H1 (cell line): ENCODE measurements at regions not wholly inside any gene's neighbourhood (a gene's known extent, or its start where the extent isn't known, plus 50 kb on each side); places are given as distances from the start of the nearest gene placed in this dataset.

ENCODE experiments used
- CTCF ChIA-PET: fragments of 300-600 bp; sonication (Branson Sonifier 250); formaldehyde crosslinking; loops from one replicate; lab custom pipeline; 2021; ENCODE audit not compliant: partially characterized antibody; lab: Charles Lee
- POLR2A ChIA-PET: fragments of 300-600 bp; sonication (Branson Sonifier 250); formaldehyde crosslinking; loops from one replicate; lab custom pipeline; 2021; ENCODE audit warnings: inconsistent platforms; ENCODE audit not compliant: partially characterized antibody; lab: Charles Lee
- DNase-seq, 2 experiments: peaks; one replicate each; pipeline versions ENCODE4 v3.0.0 to v3.0.0-alpha.2; 2010 to 2022; ENCODE audit warnings: low spot score in 2 of 2, low read depth in 1 of 2, mixed read lengths in 1 of 2
- FAIRE-seq: peaks from 2 replicates; lab custom pipeline; 2011; peaks lifted over from hg19 to GRCh38; lab: Jason Lieb, UNC
- H2AFZ ChIP-seq: 2 replicates; pipeline ENCODE4 v1.8.1; 2012; ENCODE audit warnings: low read length, inconsistent platforms
- H2AK5ac ChIP-seq: 2 replicates; pipeline ENCODE4 v1.6.1; 2013; ENCODE audit warnings: low read depth, low read length
- H2BK120ac ChIP-seq: replicated peaks from 2 replicates; pipeline ENCODE3; 2013; ENCODE audit warnings: low read depth, low read length, inconsistent platforms
- H2BK12ac ChIP-seq: 2 replicates; pipeline ENCODE4 v1.6.1; 2013; ENCODE audit warnings: low read depth, low read length
- H2BK15ac ChIP-seq: 2 replicates; pipeline ENCODE4 v1.6.1; 2013; ENCODE audit warnings: low read length
- H2BK20ac ChIP-seq: 2 replicates; pipeline ENCODE4 v1.6.1; 2013; ENCODE audit warnings: low read length
- H2BK5ac ChIP-seq: 2 replicates; pipeline ENCODE4 v1.6.1; 2013; ENCODE audit warnings: low read depth, low read length
- H3K14ac ChIP-seq: 2 replicates; pipeline ENCODE4 v1.6.1; 2013; ENCODE audit warnings: inconsistent platforms; ENCODE audit not compliant: insufficient read length
- H3K18ac ChIP-seq: 2 replicates; pipeline ENCODE4 v1.6.1; 2013; ENCODE audit warnings: low read length; ENCODE audit errors: extremely low read depth
- H3K23ac ChIP-seq: 2 replicates; pipeline ENCODE4 v1.6.1; 2013; ENCODE audit warnings: inconsistent platforms; ENCODE audit not compliant: insufficient read length
- H3K23me2 ChIP-seq: 2 replicates; pipeline ENCODE4 v1.6.1; 2013; ENCODE audit warnings: low read depth, low read length
- H3K27ac ChIP-seq: 2 replicates; pipeline ENCODE4 v1.6.1; 2011; ENCODE audit warnings: low read depth, low read length, inconsistent platforms
- H3K27me3 ChIP-seq, 4 experiments: replicated peaks in 1 of 4; 1 replicate in 1 of 4; 2 replicates in 3 of 4; pipeline versions ENCODE4 v1.6.1 to v1.8.1; 2011 to 2013; ENCODE audit warnings: low read length in 3 of 4, mild to moderate bottlenecking in 3 of 4, inconsistent platforms in 2 of 4, mixed read lengths in 2 of 4, moderate library complexity in 1 of 4; ENCODE audit not compliant: control insufficient read depth in 3 of 4, insufficient read depth in 3 of 4; ENCODE audit errors: extremely low read depth in 1 of 4
- H3K36me3 ChIP-seq, 4 experiments: 2 replicates each; pipeline versions ENCODE4 v1.6.1 to v1.8.1; 2011 to 2013; ENCODE audit warnings: mild to moderate bottlenecking in 4 of 4, low read length in 3 of 4, moderate library complexity in 2 of 4, control low read depth in 1 of 4, inconsistent platforms in 1 of 4; ENCODE audit not compliant: insufficient read depth in 4 of 4, control insufficient read depth in 2 of 4
- H3K4ac ChIP-seq: replicated peaks from 2 replicates; pipeline ENCODE3; 2013; ENCODE audit warnings: low read length, low read depth, mixed read lengths, inconsistent platforms; ENCODE audit not compliant: insufficient read length
- H3K4me1 ChIP-seq, 4 experiments: replicated peaks in 1 of 4; 1 replicate in 1 of 4; 2 replicates in 3 of 4; pipeline versions ENCODE4 v1.6.1 to v1.8.1; 2011 to 2013; ENCODE audit warnings: low read length in 3 of 4, inconsistent platforms in 2 of 4, mixed read lengths in 1 of 4; ENCODE audit not compliant: insufficient read depth in 4 of 4, control insufficient read depth in 3 of 4
- H3K4me2 ChIP-seq, 2 experiments: 2 replicates each; pipeline versions ENCODE4 v1.6.1 to v1.8.1; 2011 to 2013; ENCODE audit warnings: low read depth in 2 of 2, low read length in 2 of 2, control low read depth in 1 of 2, inconsistent platforms in 1 of 2, mild to moderate bottlenecking in 1 of 2; ENCODE audit not compliant: insufficient read depth in 1 of 2
- H3K4me3 ChIP-seq, 4 experiments: fragments of 200-600, 300-600 bp in 1 of 4; sonication (generic), shearing (Covaris generic), sonication (Bioruptor Twin) in 1 of 4; 2 replicates each; pipeline versions ENCODE4 v1.5.1 to v1.8.1; 2011 to 2016; ENCODE audit warnings: low read length in 4 of 4, low read depth in 3 of 4, control low read depth in 2 of 4, inconsistent platforms in 2 of 4, mild to moderate bottlenecking in 2 of 4, mixed read lengths in 1 of 4, moderate library complexity in 1 of 4; ENCODE audit not compliant: insufficient read depth in 2 of 4; ENCODE audit errors: extremely low read depth in 1 of 4
- H3K56ac ChIP-seq: replicated peaks from 2 replicates; pipeline ENCODE3; 2013; ENCODE audit warnings: low read depth, mild to moderate bottlenecking, mixed read lengths, low read length, inconsistent platforms; ENCODE audit not compliant: insufficient read length
- H3K79me1 ChIP-seq: 2 replicates; pipeline ENCODE4 v1.6.1; 2013; ENCODE audit warnings: low read depth, low read length, control low read depth
- H3K79me2 ChIP-seq, 2 experiments: 2 replicates each; pipeline versions ENCODE4 v1.6.1 to v1.8.1; 2012 to 2013; ENCODE audit warnings: low read length in 2 of 2, mild to moderate bottlenecking in 2 of 2, inconsistent platforms in 1 of 2; ENCODE audit not compliant: insufficient read depth in 2 of 2, control insufficient read depth in 1 of 2
- H3K9ac ChIP-seq, 4 experiments: replicated peaks in 1 of 4; 1 replicate in 1 of 4; 2 replicates in 3 of 4; pipeline versions ENCODE4 v1.6.1 to v1.8.1; 2011 to 2013; ENCODE audit warnings: low read depth in 3 of 4, low read length in 3 of 4, control low read depth in 2 of 4, mild to moderate bottlenecking in 2 of 4, moderate library complexity in 2 of 4, inconsistent platforms in 1 of 4; ENCODE audit errors: extremely low read depth in 1 of 4
- H3K9me3 ChIP-seq, 2 experiments: 2 replicates each; pipeline versions ENCODE4 v1.6.1 to v1.8.1; 2012 to 2013; ENCODE audit warnings: mild to moderate bottlenecking in 2 of 2, moderate library complexity in 2 of 2, control low read depth in 1 of 2, inconsistent platforms in 1 of 2, low read depth in 1 of 2, low read length in 1 of 2, mixed read lengths in 1 of 2; ENCODE audit not compliant: insufficient read depth in 2 of 2
- H4K20me1 ChIP-seq, 2 experiments: replicated peaks in 1 of 2; 2 replicates each; pipeline versions ENCODE3 to v1.8.1; 2011 to 2013; ENCODE audit warnings: inconsistent platforms in 2 of 2, low read length in 2 of 2, mild to moderate bottlenecking in 1 of 2; ENCODE audit not compliant: insufficient read depth in 2 of 2, control insufficient read depth in 1 of 2
- H4K5ac ChIP-seq: 2 replicates; pipeline ENCODE4 v1.6.1; 2013; ENCODE audit warnings: low read length, low read depth, mixed read lengths, inconsistent platforms; ENCODE audit not compliant: insufficient read length
- H4K8ac ChIP-seq: 2 replicates; pipeline ENCODE4 v1.8.0; 2013; ENCODE audit warnings: mild to moderate bottlenecking, moderate library complexity, low read length, inconsistent platforms; ENCODE audit not compliant: insufficient read depth; ENCODE audit errors: extremely low read depth
- H4K91ac ChIP-seq: replicated peaks from 2 replicates; pipeline ENCODE3; 2013; ENCODE audit warnings: low read length, mixed read lengths, inconsistent platforms; ENCODE audit not compliant: insufficient read length
- BACH1 ChIP-seq: IDR thresholded peaks from 2 replicates; pipeline ENCODE4 v1.6.1; 2012; ENCODE audit warnings: low read length, improper control_type of control experiment
- CBX8 ChIP-seq: fragments of 300-800, 300-1000 bp; sonication (generic); IDR thresholded peaks from 2 replicates; pipeline ENCODE4 v1.7.1; 2016; ENCODE audit warnings: low read depth, low read length, borderline replicate concordance
- CEBPB ChIP-seq: IDR thresholded peaks from 2 replicates; pipeline ENCODE4 v1.6.1; 2012; ENCODE audit warnings: low read depth, low read length
- CREB1 ChIP-seq: IDR thresholded peaks from 2 replicates; pipeline ENCODE4 v1.6.1; 2012; ENCODE audit warnings: inconsistent platforms
- CTBP2 ChIP-seq: IDR thresholded peaks from 2 replicates; pipeline ENCODE4 v1.7.0; 2011; ENCODE audit warnings: borderline replicate concordance, mild to moderate bottlenecking, moderate library complexity, mixed read lengths, low read length; ENCODE audit not compliant: insufficient read depth, insufficient read length
- GTF2F1 ChIP-seq: IDR thresholded peaks from 2 replicates; pipeline ENCODE4 v1.6.1; 2012; ENCODE audit warnings: low read depth, low read length, improper control_type of control experiment, borderline replicate concordance
- KDM5A ChIP-seq: fragments of 200-600 bp; IDR thresholded peaks from 2 replicates; pipeline ENCODE4 v1.7.1; 2012; ENCODE audit warnings: mild to moderate bottlenecking, low read length, inconsistent platforms, mixed read lengths
- SAP30 ChIP-seq: fragments of 300-600 bp; sonication (generic); IDR thresholded peaks from 2 replicates; pipeline ENCODE4 v1.7.1; 2012; ENCODE audit warnings: low read length, moderate library complexity, mild to moderate bottlenecking, inconsistent platforms; ENCODE audit not compliant: insufficient read depth, insufficient replicate concordance
- SIN3A ChIP-seq, 2 experiments: IDR thresholded peaks in 1 of 2; conservative IDR thresholded peaks in 1 of 2; 2 replicates each; pipeline ENCODE4 v1.6.1; 2011 to 2012; ENCODE audit warnings: low read length in 2 of 2, improper control_type of control experiment in 1 of 2, low read depth in 1 of 2, mild to moderate bottlenecking in 1 of 2
- SUZ12 ChIP-seq: fragments of 200-600 bp; sonication (generic); IDR thresholded peaks from 2 replicates; pipeline ENCODE4 v1.6.1; 2012; ENCODE audit warnings: mild to moderate bottlenecking, inconsistent platforms, low read length, moderate library complexity, mixed read lengths
- TAF7 ChIP-seq: optimal IDR thresholded peaks from 2 replicates; pipeline ENCODE3; 2011; ENCODE audit warnings: low read depth, mild to moderate bottlenecking, inconsistent platforms, low read length, moderate library complexity, borderline replicate concordance
- TBP ChIP-seq: IDR thresholded peaks from 2 replicates; pipeline ENCODE4 v1.6.1; 2011; ENCODE audit warnings: low read depth, low read length, improper control_type of control experiment
- WGBS, 2 experiments: shearing (Covaris generic) in 1 of 2; methylation state at CpG; one replicate each; pipeline versions ENCODE4 v1.1.6 to v1.1.7; 2013 to 2015; ENCODE audit warnings: low lambda C conversion rate in 2 of 2, mixed read lengths in 2 of 2, inconsistent platforms in 1 of 2, low coverage in 1 of 2, missing lambda C conversion rate in 1 of 2; ENCODE audit not compliant: insufficient replicate concordance in 2 of 2, insufficient coverage in 1 of 2, insufficient read length in 1 of 2; ENCODE audit errors: extremely low coverage in 1 of 2, missing lambda C conversion rate in 1 of 2; 5-methylcytosine and 5-hydroxymethylcytosine counted together
- TF ChIP-seq, protein P1 (sequence below): IDR thresholded peaks from 2 replicates; pipeline ENCODE4 v1.6.1; 2012; ENCODE audit warnings: low read length, inconsistent platforms

GRCh38 chr14:51781381-51781780 lies 79.0 kb upstream of the GNG2 start:
- H2BK20ac ChIP-seq: no peak overlapping the region
- FAIRE-seq (no peak), DNase-seq (no peak)
- H2AK5ac ChIP-seq: no peak overlapping the region
- H4K91ac ChIP-seq: no peak overlapping the region
- H4K5ac ChIP-seq: no peak overlapping the region
- no peak overlapping the region for H3K56ac ChIP-seq
- no peaks in the 10 kb centered on the region for H3K27me3 ChIP-seq
- no peak overlapping the region for H3K27ac ChIP-seq
- H3K36me3 ChIP-seq: no peaks in the 10 kb centered on the region
- H2BK12ac ChIP-seq: no peak overlapping the region
- H3K9me3 ChIP-seq: no peaks in the 10 kb centered on the region
- no peak overlapping the region for H2BK15ac ChIP-seq
- no peak overlapping the region for H3K9ac ChIP-seq
- no peak overlapping the region for H3K14ac ChIP-seq
- H3K23ac ChIP-seq: no peak overlapping the region
- H3K79me2 ChIP-seq: no peaks in the 10 kb centered on the region
- H2AFZ ChIP-seq: no peak overlapping the region
- H4K20me1 ChIP-seq: no peaks in the 10 kb centered on the region
- H3K23me2 ChIP-seq: no peaks in the 10 kb centered on the region
- no peak overlapping the region for H2BK120ac ChIP-seq
- H3K4me2 ChIP-seq: no peak overlapping the region
- H3K4me3 ChIP-seq: no peak overlapping the region
- H3K4ac ChIP-seq: no peak overlapping the region
- H4K8ac ChIP-seq: no peak overlapping the region
- WGBS, 2 experiments: 87% methylated on average over 7 of the region's 7 CpGs; no CpG with 5 or more reads in 1 of the 2 experiments
- no peak overlapping the region for H2BK5ac ChIP-seq
- H3K4me1 ChIP-seq: no peaks in the 10 kb centered on the region; a peak in 1 of 7 replicates
- ChIA-PET POLR2A (no interaction called here), CTCF (interaction anchor here (0.7 to 6.6 kb wide), 13 partner anchors 12 to 725 kb away, joined by 3 to 144 read pairs (median 6); no protein-coding TSS in a partner anchor)
- no peaks in the 10 kb centered on the region for H3K79me1 ChIP-seq
- no peak overlapping the region for H3K18ac ChIP-seq
- TF ChIP-seq TBP (no peak), SUZ12 (no peak), CTBP2 (no peak), SAP30 (no peak), CREB1 (no peak), CBX8 (no peak), BACH1 (no peak), TAF7 (no peak), GTF2F1 (no peak), CEBPB (no peak), KDM5A (no peak), SIN3A (conservative IDR thresholded peaks at IDR 0.05 in 1 of 2, IDR thresholded peaks at IDR 0.05 in 1 of 2; ENCODE audit: low read depth in 1 of 2, low read length in 2 of 2) (no peak)
- TF ChIP-seq, protein P1, sequence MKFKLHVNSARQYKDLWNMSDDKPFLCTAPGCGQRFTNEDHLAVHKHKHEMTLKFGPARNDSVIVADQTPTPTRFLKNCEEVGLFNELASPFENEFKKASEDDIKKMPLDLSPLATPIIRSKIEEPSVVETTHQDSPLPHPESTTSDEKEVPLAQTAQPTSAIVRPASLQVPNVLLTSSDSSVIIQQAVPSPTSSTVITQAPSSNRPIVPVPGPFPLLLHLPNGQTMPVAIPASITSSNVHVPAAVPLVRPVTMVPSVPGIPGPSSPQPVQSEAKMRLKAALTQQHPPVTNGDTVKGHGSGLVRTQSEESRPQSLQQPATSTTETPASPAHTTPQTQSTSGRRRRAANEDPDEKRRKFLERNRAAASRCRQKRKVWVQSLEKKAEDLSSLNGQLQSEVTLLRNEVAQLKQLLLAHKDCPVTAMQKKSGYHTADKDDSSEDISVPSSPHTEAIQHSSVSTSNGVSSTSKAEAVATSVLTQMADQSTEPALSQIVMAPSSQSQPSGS: no peak
